CD4-positive, alpha-beta T cell (primary cell): ENCODE measurements at regions not wholly inside any gene's neighbourhood (a gene's known extent, or its start where the extent isn't known, plus 50 kb on each side); places are given as distances from the start of the nearest gene placed in this dataset.

Experiments
- ATAC-seq: fragments of 200-7000 bp; cut with Tn5 transposase; one replicate; pipeline ENCODE4 v1.10.0; 2022; ENCODE audit warnings: mild to moderate bottlenecking; ENCODE audit not compliant: poor library complexity
- CTCF ChIA-PET: fragments of 350-600 bp; sonication (Branson Sonifier 250); formaldehyde crosslinking; loops from one replicate; lab custom pipeline; 2021; ENCODE audit warnings: antibody characterized with exemption, inconsistent platforms; lab: Charles Lee
- POLR2A ChIA-PET: fragments of 350-600 bp; sonication (Branson Sonifier 250); formaldehyde crosslinking; loops from one replicate; lab custom pipeline; 2021; ENCODE audit warnings: antibody characterized with exemption, inconsistent platforms; lab: Charles Lee
- DNase-seq, 14 experiments: peaks; one replicate each; pipeline ENCODE4 v3.0.0-alpha.2; 2013 to 2020; ENCODE audit warnings: mixed read lengths in 2 of 14
- H3K27ac ChIP-seq, 2 donors: one replicate each; pipeline versions ENCODE4 v1.5.1 to v1.7.0; 2013; ENCODE audit warnings: low read length in 2 of 2, low read depth in 1 of 2, mild to moderate bottlenecking in 1 of 2
- H3K27me3 ChIP-seq, 2 experiments: 1 replicate in 1 of 2; 2 replicates in 1 of 2; pipeline versions ENCODE4 v1.6.1 to v1.7.0; 2013; ENCODE audit warnings: low read length in 2 of 2, control low read depth in 1 of 2, mild to moderate bottlenecking in 1 of 2, moderate library complexity in 1 of 2; ENCODE audit not compliant: insufficient read depth in 2 of 2, control insufficient read depth in 1 of 2
- H3K36me3 ChIP-seq: one replicate; pipeline ENCODE4 v1.6.1; 2013; ENCODE audit warnings: low read length, control low read depth; ENCODE audit not compliant: insufficient read depth
- H3K4me1 ChIP-seq: one replicate; pipeline ENCODE4 v1.6.1; 2013; ENCODE audit warnings: low read length, control low read depth; ENCODE audit not compliant: insufficient read depth
- H3K4me3 ChIP-seq: one replicate; pipeline ENCODE4 v1.5.1; 2013; ENCODE audit warnings: mild to moderate bottlenecking, low read length, moderate library complexity
- H3K9me3 ChIP-seq, 2 experiments: 1 replicate in 1 of 2; 2 replicates in 1 of 2; pipeline versions ENCODE4 v1.6.1 to v1.7.0; 2013; ENCODE audit warnings: low read length in 2 of 2, mild to moderate bottlenecking in 2 of 2, control low read depth in 1 of 2, moderate library complexity in 1 of 2; ENCODE audit not compliant: control insufficient read depth in 1 of 2, insufficient read depth in 1 of 2
- H3K27ac Mint-ChIP-seq: one replicate; pipeline ENCODE4 v1.8.0; 2020; ENCODE audit warnings: mixed read lengths
- H3K27me3 Mint-ChIP-seq: one replicate; pipeline ENCODE4 v1.8.0; 2021; ENCODE audit warnings: mixed read lengths
- H3K36me3 Mint-ChIP-seq: one replicate; pipeline ENCODE4 v1.8.0; 2021; ENCODE audit warnings: low read depth, mixed read lengths
- H3K4me1 Mint-ChIP-seq: one replicate; pipeline ENCODE4 v1.8.0; 2021; ENCODE audit warnings: low read depth, mixed read lengths
- H3K4me3 Mint-ChIP-seq: one replicate; pipeline ENCODE4 v1.8.0; 2020; ENCODE audit warnings: mild to moderate bottlenecking, mixed read lengths
- H3K9me3 Mint-ChIP-seq: one replicate; pipeline ENCODE4 v1.8.0; 2020; ENCODE audit warnings: mixed read lengths
- intact Hi-C, 2 experiments: fragments of 100-400 bp; cut with DNase I in 1 of 2; cut with micrococcal nuclease in 1 of 2; formaldehyde crosslinking; loops; one replicate each; pipeline versions ENCODE4 v1.15.1 to v1.9.0; 2023 to 2025; cut with DNase I, micrococcal nuclease
- TF ChIP-seq, protein P1 (sequence below): fragments of 200-600 bp; IDR thresholded peaks from one replicate; pipeline ENCODE4 v1.8.0; 2022; ENCODE audit warnings: antibody characterized with exemption, mild to moderate bottlenecking

DNA sequence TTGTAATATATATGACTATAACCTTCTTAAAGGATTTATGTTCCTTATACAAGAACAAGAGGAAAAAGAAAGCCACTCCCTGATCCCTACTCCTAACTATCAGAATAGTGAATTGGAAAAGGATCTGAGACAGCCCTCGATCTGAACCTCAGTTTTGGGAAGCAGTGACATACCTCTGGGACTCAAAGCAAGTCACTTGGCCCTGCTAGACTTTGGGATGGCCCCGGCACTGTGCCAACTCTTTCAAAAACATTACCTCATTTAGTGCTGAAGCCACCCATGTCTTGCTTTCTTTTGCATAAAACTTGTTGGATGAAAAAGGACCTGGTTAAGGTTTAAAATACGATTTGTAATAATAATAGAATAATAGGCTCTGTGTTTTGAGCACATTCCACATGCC is 447.3 kb downstream of the FGF9 start:
- Mint-ChIP-seq H3K27ac (no peak overlapping the region), H3K4me3 (no peak overlapping the region), H3K36me3 (peaks cover 11% of the 10 kb centered on the region), H3K9me3 (peaks cover 2% of the 10 kb centered on the region), H3K4me1 (peaks cover 26% of the 10 kb centered on the region), H3K27me3 (no peaks in the 10 kb centered on the region)
- ATAC-seq (no peak), DNase-seq (no peak)
- no peak overlapping the region for H3K27ac ChIP-seq
- H3K27me3 ChIP-seq: no peaks in the 10 kb centered on the region
- TF ChIP-seq, protein P1, sequence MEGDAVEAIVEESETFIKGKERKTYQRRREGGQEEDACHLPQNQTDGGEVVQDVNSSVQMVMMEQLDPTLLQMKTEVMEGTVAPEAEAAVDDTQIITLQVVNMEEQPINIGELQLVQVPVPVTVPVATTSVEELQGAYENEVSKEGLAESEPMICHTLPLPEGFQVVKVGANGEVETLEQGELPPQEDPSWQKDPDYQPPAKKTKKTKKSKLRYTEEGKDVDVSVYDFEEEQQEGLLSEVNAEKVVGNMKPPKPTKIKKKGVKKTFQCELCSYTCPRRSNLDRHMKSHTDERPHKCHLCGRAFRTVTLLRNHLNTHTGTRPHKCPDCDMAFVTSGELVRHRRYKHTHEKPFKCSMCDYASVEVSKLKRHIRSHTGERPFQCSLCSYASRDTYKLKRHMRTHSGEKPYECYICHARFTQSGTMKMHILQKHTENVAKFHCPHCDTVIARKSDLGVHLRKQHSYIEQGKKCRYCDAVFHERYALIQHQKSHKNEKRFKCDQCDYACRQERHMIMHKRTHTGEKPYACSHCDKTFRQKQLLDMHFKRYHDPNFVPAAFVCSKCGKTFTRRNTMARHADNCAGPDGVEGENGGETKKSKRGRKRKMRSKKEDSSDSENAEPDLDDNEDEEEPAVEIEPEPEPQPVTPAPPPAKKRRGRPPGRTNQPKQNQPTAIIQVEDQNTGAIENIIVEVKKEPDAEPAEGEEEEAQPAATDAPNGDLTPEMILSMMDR: no peak
- POLR2A ChIA-PET: no interaction called here
- CTCF ChIA-PET: no interaction called here
- no peaks in the 10 kb centered on the region for H3K9me3 ChIP-seq
- H3K4me1 ChIP-seq: peaks cover 12% of the 10 kb centered on the region
- H3K36me3 ChIP-seq: no peaks in the 10 kb centered on the region
- no peak overlapping the region for H3K4me3 ChIP-seq
- intact Hi-C loops: no loop called here

DNA sequence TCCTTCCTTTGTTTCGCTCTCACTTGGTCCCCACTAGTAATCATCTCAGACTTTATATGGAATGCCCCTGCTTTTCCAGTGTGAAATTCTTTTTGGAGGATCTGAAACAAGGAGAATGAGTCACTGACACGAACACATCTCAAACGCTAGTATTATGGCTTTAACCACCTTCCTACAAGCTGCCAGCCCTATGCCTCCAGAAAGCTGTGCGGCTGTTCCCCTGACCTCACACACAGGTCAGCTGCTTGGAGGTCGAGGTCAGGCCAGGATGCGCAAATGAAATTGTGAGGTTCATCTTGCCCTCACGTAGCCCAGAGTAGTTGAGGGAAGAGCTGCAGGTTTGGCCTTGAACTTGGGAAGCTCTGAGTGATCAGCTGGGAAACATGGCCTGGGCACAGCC is 449.8 kb downstream of the FGF9 start:
- intact Hi-C loops: no loop called here
- Mint-ChIP-seq H3K9me3 (no peaks in the 10 kb centered on the region), H3K27me3 (no peaks in the 10 kb centered on the region), H3K27ac (no peak overlapping the region), H3K36me3 (no peaks in the 10 kb centered on the region), H3K4me1 (peaks cover 3% of the 10 kb centered on the region), H3K4me3 (no peak overlapping the region)
- TF ChIP-seq, protein P1: no peak
- H3K9me3 ChIP-seq: no peaks in the 10 kb centered on the region
- no peak overlapping the region for H3K4me3 ChIP-seq
- DNase-seq (no peak), ATAC-seq (no peak)
- H3K4me1 ChIP-seq: no peaks in the 10 kb centered on the region
- no peak overlapping the region for H3K27ac ChIP-seq
- ChIA-PET POLR2A (no interaction called here), CTCF (no interaction called here)
- no peaks in the 10 kb centered on the region for H3K27me3 ChIP-seq
- no peaks in the 10 kb centered on the region for H3K36me3 ChIP-seq

DNA sequence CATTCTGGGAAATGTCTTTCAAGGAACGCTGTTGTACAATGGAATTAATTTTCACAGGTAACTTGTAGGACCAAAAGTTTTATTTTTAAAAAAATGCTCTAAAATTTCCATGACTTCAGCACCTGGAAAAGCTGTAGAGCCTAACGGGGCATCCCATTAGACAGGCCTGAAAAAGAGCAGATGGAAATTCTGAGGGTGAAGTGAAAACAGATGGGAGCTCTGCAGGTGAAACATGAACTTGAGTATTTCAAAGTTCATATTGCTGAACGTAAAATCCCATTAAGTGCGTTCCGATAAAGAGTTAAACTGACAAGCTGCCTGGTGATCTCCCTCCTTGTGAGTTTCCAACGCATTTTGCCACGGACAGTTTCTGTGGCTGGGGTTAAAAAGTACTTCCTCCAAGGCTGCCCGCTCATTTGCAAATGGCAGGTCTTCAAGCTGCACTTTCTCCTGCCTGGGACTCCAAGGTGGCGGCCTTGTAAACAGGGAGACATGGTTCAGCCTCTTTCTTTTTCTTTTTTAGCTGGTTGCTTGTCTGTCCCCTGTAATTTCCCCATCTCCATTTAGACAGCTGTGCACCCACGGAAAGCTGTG is 450.4 kb downstream of the FGF9 start:
- Histone ChIP-seq H3K36me3 (no peaks in the 10 kb centered on the region), H3K27me3 (no peaks in the 10 kb centered on the region), H3K4me1 (no peaks in the 10 kb centered on the region), H3K9me3 (no peaks in the 10 kb centered on the region), H3K4me3 (no peak overlapping the region), H3K27ac (no peak overlapping the region)
- DNase-seq (no peak), ATAC-seq (no peak)
- H3K4me3 Mint-ChIP-seq: no peak overlapping the region
- ChIA-PET CTCF (no interaction called here), POLR2A (no interaction called here)
- no peaks in the 10 kb centered on the region for H3K27me3 Mint-ChIP-seq
- no peak overlapping the region for H3K27ac Mint-ChIP-seq
- H3K4me1 Mint-ChIP-seq: peaks cover 7% of the 10 kb centered on the region
- H3K36me3 Mint-ChIP-seq: no peaks in the 10 kb centered on the region
- intact Hi-C loops: no loop called here
- TF ChIP-seq, protein P1: no peak
- no peaks in the 10 kb centered on the region for H3K9me3 Mint-ChIP-seq
